ENCODE measurements at regions not wholly inside any gene's neighbourhood (a gene's known extent, or its start where the extent isn't known, plus 50 kb on each side); places are given as distances from the start of the nearest gene placed in this dataset.

DNA sequence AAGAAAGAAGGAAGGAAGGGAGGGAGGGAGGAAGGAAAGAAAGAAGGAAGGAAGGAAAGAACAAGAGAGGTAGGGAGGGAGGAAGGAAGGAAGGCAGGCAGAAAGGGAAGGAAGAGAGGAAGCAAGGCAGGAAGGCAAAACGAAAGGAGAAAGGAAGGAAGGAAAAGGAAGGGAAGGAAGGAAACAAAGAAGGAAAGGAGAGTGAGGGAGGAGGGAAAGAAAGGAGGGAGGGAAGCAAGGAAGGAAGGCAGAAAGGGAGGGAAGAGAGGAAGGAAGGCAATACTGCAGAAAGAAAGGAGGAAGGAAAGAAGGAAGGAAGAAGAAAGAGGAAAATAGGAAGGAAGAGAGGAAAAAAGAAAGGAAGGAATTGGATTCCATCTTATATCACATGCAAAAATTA, 1303.1 kb upstream of the TMEM132C start:
- Histone ChIP-seq H3K9me3 (ENCODE audit: low read length) (peaks cover 6% of the 10 kb centered on the region; the same call in 1 of the 2 replicates), H3K9me2 (replicated peaks; ENCODE audit: low read length) (no peaks in the 10 kb centered on the region), H3K9ac (ENCODE audit: low read length) (no peak overlapping the region), H3K79me2 (ENCODE audit: low read length) (no peaks in the 10 kb centered on the region), H3K4me1 (ENCODE audit: insufficient read depth, low read length) (no peaks in the 10 kb centered on the region), H3K36me3 (ENCODE audit: low read depth, low read length) (no peaks in the 10 kb centered on the region), H4K20me1 (ENCODE audit: low read length) (no peaks in the 10 kb centered on the region), H3F3A (ENCODE audit: low read length, unreplicated experiment) (no peaks in the 10 kb centered on the region), H2AFZ (ENCODE audit: low read length) (no peak overlapping the region), H3K4me3 (ENCODE audit: low read length) (no peak overlapping the region), H3K27ac (ENCODE audit: low read length) (no peak overlapping the region), H3K4me2 (ENCODE audit: low read length) (no peak overlapping the region), H3K27me3 (ENCODE audit: low read length) (peaks cover 29% of the 10 kb centered on the region)
- ATAC-seq (no peak), DNase-seq (no peak)
- ChIA-PET POLR2A (ENCODE audit: unreplicated experiment) (no interaction called here), CTCF (no interaction called here)
- BruUV-seq (replicated peaks), result no TSS peak
- TF ChIP-seq EZH2 (IDR thresholded peaks at IDR 0.05; ENCODE audit: low read length, unreplicated experiment) (no peak), EZH2phosphoT487 (IDR thresholded peaks at IDR 0.05; ENCODE audit: borderline replicate concordance, low read length) (no peak)
- TF ChIP-seq, protein P1, sequence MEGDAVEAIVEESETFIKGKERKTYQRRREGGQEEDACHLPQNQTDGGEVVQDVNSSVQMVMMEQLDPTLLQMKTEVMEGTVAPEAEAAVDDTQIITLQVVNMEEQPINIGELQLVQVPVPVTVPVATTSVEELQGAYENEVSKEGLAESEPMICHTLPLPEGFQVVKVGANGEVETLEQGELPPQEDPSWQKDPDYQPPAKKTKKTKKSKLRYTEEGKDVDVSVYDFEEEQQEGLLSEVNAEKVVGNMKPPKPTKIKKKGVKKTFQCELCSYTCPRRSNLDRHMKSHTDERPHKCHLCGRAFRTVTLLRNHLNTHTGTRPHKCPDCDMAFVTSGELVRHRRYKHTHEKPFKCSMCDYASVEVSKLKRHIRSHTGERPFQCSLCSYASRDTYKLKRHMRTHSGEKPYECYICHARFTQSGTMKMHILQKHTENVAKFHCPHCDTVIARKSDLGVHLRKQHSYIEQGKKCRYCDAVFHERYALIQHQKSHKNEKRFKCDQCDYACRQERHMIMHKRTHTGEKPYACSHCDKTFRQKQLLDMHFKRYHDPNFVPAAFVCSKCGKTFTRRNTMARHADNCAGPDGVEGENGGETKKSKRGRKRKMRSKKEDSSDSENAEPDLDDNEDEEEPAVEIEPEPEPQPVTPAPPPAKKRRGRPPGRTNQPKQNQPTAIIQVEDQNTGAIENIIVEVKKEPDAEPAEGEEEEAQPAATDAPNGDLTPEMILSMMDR (conservative IDR thresholded peaks at IDR 0.05; ENCODE audit: low read depth, low read length), result no peak
- intact Hi-C loops (cut with micrococcal nuclease), result no loop called here

DNA sequence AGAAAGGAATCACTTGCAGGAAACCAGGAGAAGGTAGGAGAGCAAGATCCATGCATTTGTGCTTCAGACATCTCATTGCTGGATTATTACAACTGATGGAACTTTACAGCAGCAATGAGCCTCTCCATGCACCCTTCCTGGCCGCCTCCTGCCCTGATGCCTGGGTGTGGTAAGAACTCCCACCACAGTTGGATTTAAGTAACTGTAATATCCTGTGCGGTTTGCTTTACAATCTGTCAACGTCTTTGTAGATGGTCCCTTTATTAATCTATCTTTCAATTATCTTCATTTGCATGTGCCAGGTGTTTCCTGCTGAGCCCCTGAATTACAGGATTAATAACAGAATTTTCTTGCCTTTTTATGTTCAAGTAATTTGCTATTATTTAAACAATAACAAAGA, 1300.5 kb upstream of the TMEM132C start:
- CTCF ChIA-PET, result no interaction called here
- Histone ChIP-seq H3F3A (ENCODE audit: low read length, unreplicated experiment) (no peaks in the 10 kb centered on the region), H3K9me2 (replicated peaks; ENCODE audit: low read length) (no peaks in the 10 kb centered on the region), H3K9me3 (ENCODE audit: low read length) (peaks cover 6% of the 10 kb centered on the region; the same call in 1 of the 2 replicates), H3K27ac (ENCODE audit: low read length) (no peak overlapping the region), H3K27me3 (ENCODE audit: low read length) (peaks cover 36% of the 10 kb centered on the region), H3K36me3 (ENCODE audit: low read depth, low read length) (no peaks in the 10 kb centered on the region), H3K9ac (ENCODE audit: low read length) (no peak overlapping the region), H2AFZ (ENCODE audit: low read length) (no peak overlapping the region), H4K20me1 (ENCODE audit: low read length) (no peaks in the 10 kb centered on the region), H3K4me3 (ENCODE audit: low read length) (no peak overlapping the region), H3K4me2 (ENCODE audit: low read length) (no peak overlapping the region), H3K4me1 (ENCODE audit: insufficient read depth, low read length) (no peaks in the 10 kb centered on the region), H3K79me2 (ENCODE audit: low read length) (no peaks in the 10 kb centered on the region)
- BruUV-seq (replicated peaks), result no TSS peak
- POLR2A ChIA-PET (ENCODE audit: unreplicated experiment), result no interaction called here
- ATAC-seq (no peak), DNase-seq (no peak)
- intact Hi-C loops (cut with micrococcal nuclease), result no loop called here
- TF ChIP-seq EZH2phosphoT487 (IDR thresholded peaks at IDR 0.05; ENCODE audit: borderline replicate concordance, low read length) (no peak), EZH2 (IDR thresholded peaks at IDR 0.05; ENCODE audit: low read length, unreplicated experiment) (no peak)
- TF ChIP-seq, protein P1 (conservative IDR thresholded peaks at IDR 0.05; ENCODE audit: low read depth, low read length), result no peak

DNA sequence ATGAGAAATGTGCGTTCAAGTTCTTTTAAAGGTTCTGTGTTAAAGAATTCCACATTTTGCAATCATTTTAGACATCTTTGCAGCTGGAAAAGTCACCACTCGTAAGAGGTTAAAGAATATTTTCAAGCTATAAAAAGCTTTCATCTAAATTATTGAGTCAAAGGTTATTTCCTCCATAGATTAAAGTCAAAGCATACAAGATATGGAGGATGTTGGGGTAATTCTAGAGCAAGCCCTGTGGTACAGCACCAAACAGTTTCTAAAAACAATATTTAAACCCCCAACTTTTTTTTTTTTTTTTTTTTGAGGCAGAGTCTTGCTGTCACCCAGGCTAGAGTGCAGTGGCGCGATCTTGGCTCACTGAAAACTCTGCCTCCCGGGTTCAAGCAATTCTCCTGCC, 1299.8 kb upstream of the TMEM132C start:
- CTCF ChIA-PET, result no interaction called here
- no peak for ATAC-seq

More for the DNA sequence above, 1299.8 kb upstream of the TMEM132C start:
- no peaks in the 10 kb centered on the region for H4K20me1 ChIP-seq (ENCODE audit: low read length)
- no peak overlapping the region for H3K27ac ChIP-seq (ENCODE audit: low read length)
- no TSS peak for BruUV-seq (replicated peaks)
- H3K79me2 ChIP-seq (ENCODE audit: low read length), result no peaks in the 10 kb centered on the region
- TF ChIP-seq, protein P1 (conservative IDR thresholded peaks at IDR 0.05; ENCODE audit: low read depth, low read length), result no peak
- TF ChIP-seq EZH2phosphoT487 (IDR thresholded peaks at IDR 0.05; ENCODE audit: borderline replicate concordance, low read length), result no peak
- TF ChIP-seq EZH2 (IDR thresholded peaks at IDR 0.05; ENCODE audit: low read length, unreplicated experiment), result no peak
- H3K4me3 ChIP-seq (ENCODE audit: low read length), result no peak overlapping the region
- peaks cover 42% of the 10 kb centered on the region for H3K27me3 ChIP-seq (ENCODE audit: low read length)
- intact Hi-C loops (cut with micrococcal nuclease), result no loop called here
- no peak overlapping the region for H2AFZ ChIP-seq (ENCODE audit: low read length)
- peaks cover 6% of the 10 kb centered on the region; the same call in 1 of the 2 replicates for H3K9me3 ChIP-seq (ENCODE audit: low read length)
- H3F3A ChIP-seq (ENCODE audit: low read length, unreplicated experiment), result no peaks in the 10 kb centered on the region
- H3K9ac ChIP-seq (ENCODE audit: low read length), result no peak overlapping the region
- POLR2A ChIA-PET (ENCODE audit: unreplicated experiment), result no interaction called here
- no peaks in the 10 kb centered on the region for H3K4me1 ChIP-seq (ENCODE audit: insufficient read depth, low read length)
- H3K36me3 ChIP-seq (ENCODE audit: low read depth, low read length), result no peaks in the 10 kb centered on the region
- H3K9me2 ChIP-seq (replicated peaks; ENCODE audit: low read length), result no peaks in the 10 kb centered on the region
- no peak for DNase-seq
- H3K4me2 ChIP-seq (ENCODE audit: low read length), result no peak overlapping the region

All from PC-3 (cell line).